Thymus (tissue), 11 donors: ENCODE measurements at regions not wholly inside any gene's neighbourhood (a gene's known extent, or its start where the extent isn't known, plus 50 kb on each side); places are given as distances from the start of the nearest gene placed in this dataset.
"Not testable (repeated sequence)": the region's sequence is repeated elsewhere in the genome, so short reads cannot be mapped to it uniquely, and the experiment has no call there.

Experiments used
- DNase-seq, 9 donors: peaks; one replicate each; pipeline ENCODE4 v3.0.0-alpha.2; 2013; ENCODE audit warnings: low spot score in 9 of 9, low read depth in 6 of 9, missing footprints in 1 of 9
- H3K27ac ChIP-seq, 2 donors: one replicate each; pipeline ENCODE4 v1.5.1; 2013; ENCODE audit warnings: control low read depth in 1 of 2, low read depth in 1 of 2, low read length in 1 of 2, mild to moderate bottlenecking in 1 of 2, moderate library complexity in 1 of 2
- H3K27me3 ChIP-seq, 2 donors: one replicate each; pipeline ENCODE4 v1.5.1; 2013; ENCODE audit warnings: low read length in 1 of 2; ENCODE audit not compliant: control insufficient read depth in 2 of 2, insufficient read depth in 1 of 2
- H3K36me3 ChIP-seq, 2 donors: one replicate each; pipeline ENCODE4 v1.5.1; 2013; ENCODE audit warnings: low read length in 1 of 2, mild to moderate bottlenecking in 1 of 2, moderate library complexity in 1 of 2; ENCODE audit not compliant: control insufficient read depth in 2 of 2, insufficient read depth in 2 of 2
- H3K4me1 ChIP-seq, 2 donors: one replicate each; pipeline ENCODE4 v1.5.1; 2013; ENCODE audit warnings: low read length in 2 of 2; ENCODE audit not compliant: control insufficient read depth in 2 of 2, insufficient read depth in 2 of 2
- H3K4me3 ChIP-seq, 2 donors: one replicate each; pipeline ENCODE4 v1.5.1; 2013; ENCODE audit warnings: low read length in 2 of 2, control low read depth in 1 of 2, mild to moderate bottlenecking in 1 of 2
- H3K9me3 ChIP-seq, 2 donors: one replicate each; pipeline ENCODE4 v1.5.1; 2013; ENCODE audit warnings: low read length in 1 of 2, mild to moderate bottlenecking in 1 of 2; ENCODE audit not compliant: control insufficient read depth in 2 of 2, insufficient read depth in 1 of 2
- WGBS: extraction: QIAGEN DNeasy Blood & Tissue Kit; methylation state at CpG from one replicate; pipeline ENCODE4 v1.1.7; 2013; 5-methylcytosine and 5-hydroxymethylcytosine counted together
- donor health status: healthy.

- no peak overlapping the region for H3K4me3 ChIP-seq
- WGBS, result 95% methylated on average over 5 of the region's 5 CpGs
- no peaks in the 10 kb centered on the region for H3K4me1 ChIP-seq
- DNase-seq, result no peak
- peaks cover 0 to 4% of the 10 kb centered on the region in 2 donors for H3K9me3 ChIP-seq
- no peaks in the 10 kb centered on the region for H3K27me3 ChIP-seq
- no peaks in the 10 kb centered on the region for H3K36me3 ChIP-seq
- H3K27ac ChIP-seq, result no peak overlapping the region
Observed at GRCh38 chr2:66174491-66174890, 260.4 kb upstream of the MEIS1 start.

DNA sequence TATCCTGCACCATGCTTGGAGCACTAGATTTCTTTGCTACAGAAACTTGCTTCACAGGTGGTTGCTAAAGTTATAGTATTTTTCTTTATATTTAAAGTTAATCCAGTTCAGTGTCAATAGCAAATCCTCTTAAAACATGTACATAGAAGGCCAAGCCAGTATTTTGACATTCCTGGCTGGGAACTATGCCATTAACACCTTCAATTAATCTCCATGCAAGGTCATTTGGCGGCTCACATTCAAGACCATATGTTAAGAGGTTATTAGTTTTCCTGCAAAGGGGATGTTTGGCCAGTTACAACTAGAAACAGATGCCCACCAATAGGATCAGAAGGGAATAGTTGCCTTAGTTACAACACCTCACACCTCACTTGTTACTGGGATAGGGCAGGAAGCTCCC, 261.3 kb upstream of the MEIS1 start:
- Histone ChIP-seq H3K4me3 (no peak overlapping the region), H3K9me3 (peaks cover 0 to 4% of the 10 kb centered on the region in 2 donors), H3K36me3 (no peaks in the 10 kb centered on the region), H3K4me1 (no peaks in the 10 kb centered on the region), H3K27ac (no peak overlapping the region), H3K27me3 (no peaks in the 10 kb centered on the region)
- 95% methylated on average over 1 of the region's 1 CpG for WGBS
- DNase-seq, result no peak

- Histone ChIP-seq H3K36me3 (no peaks in the 10 kb centered on the region), H3K27me3 (no peaks in the 10 kb centered on the region), H3K4me3 (no peak overlapping the region), H3K4me1 (no peaks in the 10 kb centered on the region), H3K9me3 (no peaks in the 10 kb centered on the region), H3K27ac (no peak overlapping the region)
- WGBS, result 90% methylated on average over 5 of the region's 5 CpGs
- no peak for DNase-seq
Observed at GRCh38 chr2:66171530-66171929, 263.4 kb upstream of the MEIS1 start.

GRCh38 chr2:66170744-66171330, 264.1 kb upstream of the MEIS1 start:
- 90% methylated on average over 6 of the region's 6 CpGs for WGBS

GRCh38 chr2:66169076-66169475, 265.8 kb upstream of the MEIS1 start:
- Histone ChIP-seq H3K27me3 (no peaks in the 10 kb centered on the region), H3K4me3 (no peak overlapping the region), H3K36me3 (no peaks in the 10 kb centered on the region), H3K27ac (no peak overlapping the region), H3K4me1 (no peaks in the 10 kb centered on the region), H3K9me3 (no peaks in the 10 kb centered on the region)
- DNase-seq, result no peak
- 80% methylated on average over 3 of the region's 3 CpGs for WGBS

More at GRCh38 chr2:66170744-66171330, 264.1 kb upstream of the MEIS1 start:
- Histone ChIP-seq H3K4me1 (no peaks in the 10 kb centered on the region), H3K27me3 (no peaks in the 10 kb centered on the region), H3K27ac (no peak overlapping the region), H3K9me3 (no peaks in the 10 kb centered on the region), H3K4me3 (no peak overlapping the region), H3K36me3 (no peaks in the 10 kb centered on the region)
- DNase-seq, result peak in 1 of 9 donors; percentile 10

DNA sequence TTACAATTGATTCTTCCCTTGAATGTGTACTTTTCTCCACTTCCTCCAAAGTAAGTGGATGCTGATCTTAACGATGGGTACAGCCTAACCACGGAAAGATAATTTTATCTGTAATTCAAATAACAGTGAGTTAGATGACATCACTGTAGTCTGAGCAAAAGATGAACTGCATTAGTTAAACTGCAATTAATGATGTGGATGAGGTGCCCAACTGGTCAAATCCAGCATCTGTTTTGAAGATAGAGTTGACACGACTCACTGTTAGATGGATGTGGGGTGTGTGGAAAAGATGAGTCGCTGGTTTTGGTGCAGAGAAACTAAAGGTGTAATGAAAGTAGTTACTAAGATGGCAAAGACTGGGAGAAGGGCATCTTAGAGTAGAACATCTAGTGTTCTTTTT, 270.5 kb upstream of the MEIS1 start:
- Histone ChIP-seq H3K27ac (no peak overlapping the region), H3K4me3 (no peak overlapping the region), H3K9me3 (no peaks in the 10 kb centered on the region), H3K36me3 (no peaks in the 10 kb centered on the region), H3K4me1 (no peaks in the 10 kb centered on the region), H3K27me3 (no peaks in the 10 kb centered on the region)
- no peak for DNase-seq
- WGBS, result 95% methylated on average over 4 of the region's 4 CpGs

GRCh38 chr2:66156171-66156570, 278.8 kb upstream of the MEIS1 start:
- no peaks in the 10 kb centered on the region for H3K27me3 ChIP-seq
- no peak for DNase-seq
- WGBS, result 57% methylated on average over 1 of the region's 1 CpG
- H3K9me3 ChIP-seq, result no peaks in the 10 kb centered on the region
- H3K4me1 ChIP-seq, result no peaks in the 10 kb centered on the region
- H3K4me3 ChIP-seq, result no peak overlapping the region
- no peaks in the 10 kb centered on the region for H3K36me3 ChIP-seq
- no peak overlapping the region for H3K27ac ChIP-seq

DNA sequence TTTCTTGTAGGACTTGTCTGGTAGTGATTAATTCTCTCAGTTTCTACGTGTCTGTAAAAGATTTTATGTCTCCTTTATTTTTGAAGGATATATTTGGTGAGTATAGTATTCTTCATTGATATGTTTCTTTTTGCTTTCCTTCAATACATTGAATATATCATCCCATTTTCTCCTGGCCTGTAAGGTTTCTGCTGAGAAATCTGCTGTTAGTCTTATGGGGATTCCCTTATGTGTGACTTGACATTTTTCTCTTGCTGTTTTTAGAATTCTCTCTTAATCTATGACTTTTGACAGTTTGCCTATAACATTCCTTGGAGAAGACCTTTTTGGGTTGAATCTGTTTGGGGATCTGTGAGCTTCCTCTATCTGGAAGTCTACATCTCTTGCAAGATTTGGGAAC, 281.0 kb upstream of the MEIS1 start:
- no peaks in the 10 kb centered on the region for H3K36me3 ChIP-seq
- H3K9me3 ChIP-seq, result no peaks in the 10 kb centered on the region
- no peaks in the 10 kb centered on the region for H3K4me1 ChIP-seq
- H3K27ac ChIP-seq, result no peak overlapping the region
- WGBS, result 86% methylated on average over 1 of the region's 1 CpG
- H3K4me3 ChIP-seq, result no peak overlapping the region
- no peaks in the 10 kb centered on the region for H3K27me3 ChIP-seq
- DNase-seq, result no peak

- Histone ChIP-seq H3K4me3 (no peak overlapping the region), H3K9me3 (no peaks in the 10 kb centered on the region), H3K27me3 (no peaks in the 10 kb centered on the region), H3K27ac (no peak overlapping the region), H3K36me3 (no peaks in the 10 kb centered on the region), H3K4me1 (no peaks in the 10 kb centered on the region)
- WGBS, result 71% methylated on average over 2 of the region's 2 CpGs
- no peak for DNase-seq
Observed at GRCh38 chr2:66145490-66145889, 289.4 kb upstream of the MEIS1 start.

DNA sequence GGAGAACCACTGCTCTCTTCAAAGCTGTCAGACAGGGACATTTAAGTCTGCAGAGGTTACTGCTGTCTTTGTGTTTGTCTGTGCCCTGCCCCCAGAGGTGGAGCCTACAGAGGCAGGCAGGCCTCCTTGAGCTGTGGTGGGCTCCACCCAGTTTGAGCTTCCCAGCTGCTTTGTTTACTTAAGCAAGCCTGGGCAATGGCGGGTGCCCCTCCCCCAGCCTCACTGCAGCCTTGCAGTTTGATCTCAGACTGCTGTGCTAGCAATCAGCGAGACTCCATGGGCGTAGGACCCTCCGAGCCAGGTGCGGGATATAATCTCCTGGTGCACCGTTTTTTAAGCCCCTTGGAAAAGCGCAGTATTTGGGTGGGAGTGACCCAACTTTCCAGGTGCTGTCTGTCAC, 290.6 kb upstream of the MEIS1 start:
- WGBS, result 93% methylated on average over 7 of the region's 7 CpGs
- not testable (repeated sequence) for H3K4me3 ChIP-seq, H3K4me1 ChIP-seq

More for the DNA sequence above, 290.6 kb upstream of the MEIS1 start:
- H3K36me3 ChIP-seq, H3K27ac ChIP-seq, H3K9me3 ChIP-seq, DNase-seq, H3K27me3 ChIP-seq: not testable (repeated sequence)
